ENCODE measurements at regions not wholly inside any gene's neighbourhood (a gene's known extent, or its start where the extent isn't known, plus 50 kb on each side); places are given as distances from the start of the nearest gene placed in this dataset.

DNA sequence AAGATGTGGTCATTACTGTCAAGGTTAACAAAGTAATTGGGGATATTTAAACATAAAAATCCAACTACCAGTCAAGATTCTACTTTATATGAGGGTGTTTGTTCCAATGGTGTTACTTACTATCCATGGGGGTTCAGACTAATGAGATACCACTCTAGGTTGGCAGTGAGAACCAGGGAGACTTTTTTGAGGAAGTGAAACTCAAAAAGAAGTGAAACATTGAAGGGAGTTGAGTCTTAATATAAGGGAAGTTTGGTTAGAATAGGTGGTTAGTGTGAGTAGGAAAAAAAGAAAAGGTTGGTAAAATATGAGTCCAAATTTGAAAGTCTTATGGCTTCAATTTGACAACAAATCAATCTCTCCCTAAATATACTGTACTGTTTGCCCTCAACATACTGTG, 123.6 kb upstream of the ANK3 start:
- TF ChIP-seq, protein P1, sequence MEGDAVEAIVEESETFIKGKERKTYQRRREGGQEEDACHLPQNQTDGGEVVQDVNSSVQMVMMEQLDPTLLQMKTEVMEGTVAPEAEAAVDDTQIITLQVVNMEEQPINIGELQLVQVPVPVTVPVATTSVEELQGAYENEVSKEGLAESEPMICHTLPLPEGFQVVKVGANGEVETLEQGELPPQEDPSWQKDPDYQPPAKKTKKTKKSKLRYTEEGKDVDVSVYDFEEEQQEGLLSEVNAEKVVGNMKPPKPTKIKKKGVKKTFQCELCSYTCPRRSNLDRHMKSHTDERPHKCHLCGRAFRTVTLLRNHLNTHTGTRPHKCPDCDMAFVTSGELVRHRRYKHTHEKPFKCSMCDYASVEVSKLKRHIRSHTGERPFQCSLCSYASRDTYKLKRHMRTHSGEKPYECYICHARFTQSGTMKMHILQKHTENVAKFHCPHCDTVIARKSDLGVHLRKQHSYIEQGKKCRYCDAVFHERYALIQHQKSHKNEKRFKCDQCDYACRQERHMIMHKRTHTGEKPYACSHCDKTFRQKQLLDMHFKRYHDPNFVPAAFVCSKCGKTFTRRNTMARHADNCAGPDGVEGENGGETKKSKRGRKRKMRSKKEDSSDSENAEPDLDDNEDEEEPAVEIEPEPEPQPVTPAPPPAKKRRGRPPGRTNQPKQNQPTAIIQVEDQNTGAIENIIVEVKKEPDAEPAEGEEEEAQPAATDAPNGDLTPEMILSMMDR (IDR thresholded peaks at IDR 0.05): no peak
- no peak for TF ChIP-seq POLR2AphosphoS5 (IDR thresholded peaks at IDR 0.05)

Data from esophagus muscularis mucosa (tissue), 3 donors.